Panc1 (cell line): ENCODE measurements at regions not wholly inside any gene's neighbourhood (a gene's known extent, or its start where the extent isn't known, plus 50 kb on each side); places are given as distances from the start of the nearest gene placed in this dataset.

ENCODE experiments used
- CTCF ChIP-seq: fragments of 450-650 bp; IDR thresholded peaks from 2 replicates; pipeline ENCODE4 v1.5.1; 2017; ENCODE audit warnings: mild to moderate bottlenecking
- POLR2AphosphoS5 ChIP-seq: IDR thresholded peaks from 2 replicates; pipeline ENCODE4 v1.6.1; 2012; ENCODE audit warnings: mild to moderate bottlenecking, low read depth, low read length, moderate library complexity
- REST ChIP-seq, 2 experiments: IDR thresholded peaks; 2 replicates each; pipeline ENCODE4 v1.6.1; 2011 to 2012; ENCODE audit warnings: low read depth in 2 of 2, control low read depth in 1 of 2, low read length in 1 of 2, mild to moderate bottlenecking in 1 of 2, moderate library complexity in 1 of 2; ENCODE audit not compliant: insufficient read depth in 1 of 2
- TCF7L2 ChIP-seq: IDR thresholded peaks from 2 replicates; pipeline ENCODE4 v1.6.1; 2011; ENCODE audit warnings: mild to moderate bottlenecking, low read depth, low read length, inconsistent platforms

- no peak for TF ChIP-seq CTCF
- no peak for TF ChIP-seq POLR2AphosphoS5
- no peak for TF ChIP-seq TCF7L2
- TF ChIP-seq REST (IDR thresholded peaks at IDR 0.05; ENCODE audit: insufficient read depth in 1 of 2, low read depth in 2 of 2, low read length in 1 of 2) = no peak
These were observed 157.5 kb downstream of the MACROH2A1 start for GRCh38 chr5:135241536-135241935.
